H9 (cell line): ENCODE measurements at regions not wholly inside any gene's neighbourhood (a gene's known extent, or its start where the extent isn't known, plus 50 kb on each side); places are given as distances from the start of the nearest gene placed in this dataset.

Experiments used
- DNase-seq: peaks from one replicate; pipeline ENCODE4 v3.0.0-alpha.2; 2017
- H2AFZ ChIP-seq: one replicate; pipeline ENCODE4 v1.6.1; 2013; ENCODE audit warnings: mild to moderate bottlenecking, low read length, control low read depth, moderate library complexity
- H2AK5ac ChIP-seq: 2 replicates; pipeline ENCODE4 v1.6.1; 2013; ENCODE audit warnings: low read length, control low read depth, mixed read lengths; ENCODE audit not compliant: insufficient read length
- H2BK120ac ChIP-seq: one replicate; pipeline ENCODE4 v1.6.1; 2013; ENCODE audit warnings: low read depth, mild to moderate bottlenecking, low read length, control low read depth, inconsistent platforms; ENCODE audit not compliant: poor library complexity, severe bottlenecking
- H2BK12ac ChIP-seq: 2 replicates; pipeline ENCODE4 v1.6.1; 2013; ENCODE audit warnings: low read length, control low read depth, mixed read lengths, low read depth; ENCODE audit not compliant: insufficient read length
- H2BK15ac ChIP-seq: 2 replicates; pipeline ENCODE4 v1.6.1; 2013; ENCODE audit warnings: low read depth, low read length, control low read depth
- H2BK20ac ChIP-seq: one replicate; pipeline ENCODE4 v1.6.1; 2013; ENCODE audit warnings: low read depth, mild to moderate bottlenecking, low read length, control low read depth, inconsistent platforms; ENCODE audit not compliant: poor library complexity, severe bottlenecking
- H2BK5ac ChIP-seq: 2 replicates; pipeline ENCODE4 v1.6.1; 2013; ENCODE audit warnings: low read length, control low read depth, mixed read lengths; ENCODE audit not compliant: insufficient read length
- H3K14ac ChIP-seq: 2 replicates; pipeline ENCODE4 v1.6.1; 2013; ENCODE audit warnings: low read length, control low read depth; ENCODE audit not compliant: insufficient read depth
- H3K18ac ChIP-seq: 2 replicates; pipeline ENCODE4 v1.6.1; 2013; ENCODE audit warnings: low read depth, mild to moderate bottlenecking, mixed read lengths, low read length, control low read depth; ENCODE audit not compliant: insufficient read length
- H3K23ac ChIP-seq: 2 replicates; pipeline ENCODE4 v1.6.1; 2013; ENCODE audit warnings: low read length, control low read depth, mixed read lengths, low read depth; ENCODE audit not compliant: insufficient read length
- H3K23me2 ChIP-seq: 2 replicates; pipeline ENCODE4 v1.6.1; 2013; ENCODE audit warnings: low read depth, mild to moderate bottlenecking, mixed read lengths, low read length, control low read depth; ENCODE audit not compliant: insufficient read length, poor library complexity, severe bottlenecking
- H3K27ac ChIP-seq: 2 replicates; pipeline ENCODE4 v1.5.1; 2013; ENCODE audit warnings: low read length, control low read depth, mixed read lengths, low read depth; ENCODE audit not compliant: insufficient read length
- H3K27me3 ChIP-seq: 2 replicates; pipeline ENCODE4 v1.6.1; 2013; ENCODE audit warnings: low read length, control low read depth, inconsistent platforms; ENCODE audit not compliant: insufficient read depth
- H3K4ac ChIP-seq: 2 replicates; pipeline ENCODE4 v1.6.1; 2013; ENCODE audit warnings: low read depth, mild to moderate bottlenecking, control low read depth, inconsistent platforms, low read length, moderate library complexity
- H3K4me1 ChIP-seq: 2 replicates; pipeline ENCODE4 v1.6.1; 2013; ENCODE audit warnings: low read length, control low read depth, inconsistent platforms; ENCODE audit not compliant: insufficient read depth
- H3K4me2 ChIP-seq: 2 replicates; pipeline ENCODE4 v1.6.1; 2013; ENCODE audit warnings: low read length, control low read depth, mixed read lengths; ENCODE audit not compliant: insufficient read length, insufficient read depth
- H3K56ac ChIP-seq: 2 replicates; pipeline ENCODE4 v1.6.1; 2013; ENCODE audit warnings: low read depth, mild to moderate bottlenecking, mixed read lengths, low read length, control low read depth; ENCODE audit not compliant: insufficient read length
- H3K79me1 ChIP-seq: 2 replicates; pipeline ENCODE4 v1.6.1; 2013; ENCODE audit warnings: low read depth, mild to moderate bottlenecking, moderate library complexity, low read length, control low read depth, inconsistent platforms; ENCODE audit not compliant: insufficient read depth, poor library complexity, severe bottlenecking
- H3K79me2 ChIP-seq: 2 replicates; pipeline ENCODE4 v1.6.1; 2013; ENCODE audit warnings: low read length, control low read depth, inconsistent platforms; ENCODE audit not compliant: insufficient read depth
- H3K9ac ChIP-seq: 2 replicates; pipeline ENCODE4 v1.6.1; 2013; ENCODE audit warnings: low read length, control low read depth, mixed read lengths; ENCODE audit not compliant: insufficient read length; ENCODE audit errors: extremely low read depth
- H3K9me3 ChIP-seq: one replicate; pipeline ENCODE4 v1.6.1; 2013; ENCODE audit warnings: low read depth, low read length, inconsistent platforms; ENCODE audit not compliant: control insufficient read depth
- H3T11ph ChIP-seq: one replicate; pipeline ENCODE4 v1.6.1; 2013; ENCODE audit warnings: mild to moderate bottlenecking, low read length, control low read depth, inconsistent platforms
- H4K20me1 ChIP-seq: one replicate; pipeline ENCODE4 v1.6.1; 2013; ENCODE audit not compliant: control insufficient read depth, insufficient read length, insufficient read depth
- H4K5ac ChIP-seq: 2 replicates; pipeline ENCODE4 v1.6.1; 2013; ENCODE audit warnings: low read depth, mild to moderate bottlenecking, mixed read lengths, low read length, control low read depth; ENCODE audit not compliant: insufficient read length
- H4K8ac ChIP-seq: replicated peaks from 2 replicates; pipeline ENCODE4 v1.6.1; 2013; ENCODE audit warnings: low read length, control low read depth, mixed read lengths, low read depth; ENCODE audit not compliant: insufficient read length
- H4K91ac ChIP-seq: 2 replicates; pipeline ENCODE4 v1.6.1; 2013; ENCODE audit warnings: low read depth, mild to moderate bottlenecking, moderate library complexity, mixed read lengths, low read length, control low read depth; ENCODE audit not compliant: insufficient read length
- H3K27ac Mint-ChIP-seq, 3 experiments: 2 replicates in 2 of 3; 3 replicates in 1 of 3; pipeline ENCODE4 v1.8.0; 2020 to 2021; ENCODE audit warnings: mixed read lengths in 3 of 3, mild to moderate bottlenecking in 1 of 3, moderate library complexity in 1 of 3
- H3K27me3 Mint-ChIP-seq: 2 replicates; pipeline ENCODE4 v1.8.0; 2021; ENCODE audit warnings: low read depth, mild to moderate bottlenecking, moderate library complexity, mixed read lengths
- H3K36me3 Mint-ChIP-seq, 3 experiments: 2 replicates in 2 of 3; 3 replicates in 1 of 3; pipeline ENCODE4 v1.8.0; 2020 to 2021; ENCODE audit warnings: low read depth in 3 of 3, mixed read lengths in 3 of 3; ENCODE audit not compliant: insufficient read depth in 1 of 3
- H3K4me1 Mint-ChIP-seq, 2 experiments: 2 replicates each; pipeline ENCODE4 v1.8.0; 2020; ENCODE audit warnings: mixed read lengths in 2 of 2
- H3K4me3 Mint-ChIP-seq, 2 experiments: 2 replicates in 1 of 2; 3 replicates in 1 of 2; pipeline ENCODE4 v1.8.0; 2020 to 2021; ENCODE audit warnings: mild to moderate bottlenecking in 2 of 2, mixed read lengths in 2 of 2, moderate library complexity in 1 of 2
- H3K9me3 Mint-ChIP-seq, 2 experiments: 2 replicates in 1 of 2; 3 replicates in 1 of 2; pipeline ENCODE4 v1.8.0; 2020; ENCODE audit warnings: mild to moderate bottlenecking in 2 of 2, mixed read lengths in 2 of 2, moderate library complexity in 1 of 2
- WGBS: extraction: QIAGEN DNeasy Blood & Tissue Kit; methylation state at CpG from one replicate; pipeline ENCODE4 v1.1.7; 2013; ENCODE audit warnings: missing lambda C conversion rate, low lambda C conversion rate, mixed read lengths; ENCODE audit not compliant: insufficient read length; ENCODE audit errors: extremely low coverage; 5-methylcytosine and 5-hydroxymethylcytosine counted together
- TF ChIP-seq, protein P1 (sequence below): fragments of 200-600 bp; sonication (generic); conservative IDR thresholded peaks from 3 replicates; pipeline ENCODE4 v1.8.0; 2021; ENCODE audit warnings: antibody characterized with exemption, mild to moderate bottlenecking

DNA sequence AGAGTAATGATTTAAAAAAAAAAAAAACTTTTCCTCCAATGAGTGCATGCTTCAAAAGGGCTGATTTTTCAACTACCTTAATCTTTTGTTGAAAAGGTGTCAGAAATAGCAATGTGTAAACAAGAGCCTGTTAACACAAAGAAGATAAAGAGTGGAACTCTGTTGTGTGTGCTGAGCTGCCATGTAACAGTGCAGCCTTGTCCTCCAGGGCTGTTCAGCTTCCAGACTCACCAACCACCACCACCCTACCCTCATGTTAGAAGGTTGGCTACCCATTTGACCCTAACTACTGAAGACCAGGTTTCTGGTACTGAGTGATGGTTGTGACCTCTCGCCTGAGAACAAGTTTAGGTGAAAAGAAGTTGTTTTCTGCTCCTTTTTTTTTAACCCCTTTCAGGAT, 222.8 kb upstream of the TEX13C start:
- no peak overlapping the region for H2BK15ac ChIP-seq
- no peak overlapping the region for H2AFZ ChIP-seq
- no peak overlapping the region for H3K56ac ChIP-seq
- no peaks in the 10 kb centered on the region for H4K20me1 ChIP-seq
- H3K23me2 ChIP-seq = no peaks in the 10 kb centered on the region
- H3K4me2 ChIP-seq = no peak overlapping the region
- no peak overlapping the region for H4K91ac ChIP-seq
- no peaks in the 10 kb centered on the region for H3K36me3 Mint-ChIP-seq
- H3K27me3 Mint-ChIP-seq = no peaks in the 10 kb centered on the region
- H2AK5ac ChIP-seq = no peak overlapping the region
- no peak overlapping the region for H2BK120ac ChIP-seq
- H3K4me3 Mint-ChIP-seq = no peak overlapping the region
- no peaks in the 10 kb centered on the region for H3K9me3 ChIP-seq
- H3T11ph ChIP-seq = no peak overlapping the region
- H2BK5ac ChIP-seq = no peak overlapping the region
- H3K18ac ChIP-seq = no peak overlapping the region
- DNase-seq = no peak
- H3K27ac ChIP-seq = no peak overlapping the region
- no peak overlapping the region for H3K4ac ChIP-seq
- H4K5ac ChIP-seq = no peak overlapping the region
- H3K4me1 Mint-ChIP-seq = peaks cover 0 to 6% of the 10 kb centered on the region in 2 experiments; a peak in 1 of 4 replicates
- H2BK12ac ChIP-seq = no peak overlapping the region
- H3K27me3 ChIP-seq = no peaks in the 10 kb centered on the region
- no peaks in the 10 kb centered on the region for H3K9me3 Mint-ChIP-seq
- TF ChIP-seq, protein P1, sequence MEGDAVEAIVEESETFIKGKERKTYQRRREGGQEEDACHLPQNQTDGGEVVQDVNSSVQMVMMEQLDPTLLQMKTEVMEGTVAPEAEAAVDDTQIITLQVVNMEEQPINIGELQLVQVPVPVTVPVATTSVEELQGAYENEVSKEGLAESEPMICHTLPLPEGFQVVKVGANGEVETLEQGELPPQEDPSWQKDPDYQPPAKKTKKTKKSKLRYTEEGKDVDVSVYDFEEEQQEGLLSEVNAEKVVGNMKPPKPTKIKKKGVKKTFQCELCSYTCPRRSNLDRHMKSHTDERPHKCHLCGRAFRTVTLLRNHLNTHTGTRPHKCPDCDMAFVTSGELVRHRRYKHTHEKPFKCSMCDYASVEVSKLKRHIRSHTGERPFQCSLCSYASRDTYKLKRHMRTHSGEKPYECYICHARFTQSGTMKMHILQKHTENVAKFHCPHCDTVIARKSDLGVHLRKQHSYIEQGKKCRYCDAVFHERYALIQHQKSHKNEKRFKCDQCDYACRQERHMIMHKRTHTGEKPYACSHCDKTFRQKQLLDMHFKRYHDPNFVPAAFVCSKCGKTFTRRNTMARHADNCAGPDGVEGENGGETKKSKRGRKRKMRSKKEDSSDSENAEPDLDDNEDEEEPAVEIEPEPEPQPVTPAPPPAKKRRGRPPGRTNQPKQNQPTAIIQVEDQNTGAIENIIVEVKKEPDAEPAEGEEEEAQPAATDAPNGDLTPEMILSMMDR = no peak
- H3K23ac ChIP-seq = no peak overlapping the region
- no peak overlapping the region for H4K8ac ChIP-seq
- no peaks in the 10 kb centered on the region for H3K79me1 ChIP-seq
- H3K27ac Mint-ChIP-seq = no peak overlapping the region
- no peak overlapping the region for H2BK20ac ChIP-seq
- H3K14ac ChIP-seq = no peak overlapping the region
- no CpG with 5 or more reads among the region's 1 CpG for WGBS
- H3K4me1 ChIP-seq = no peaks in the 10 kb centered on the region
- no peak overlapping the region for H3K9ac ChIP-seq
- H3K79me2 ChIP-seq = no peaks in the 10 kb centered on the region
